Keratinocyte (primary cell): ENCODE measurements at regions not wholly inside any gene's neighbourhood (a gene's known extent, or its start where the extent isn't known, plus 50 kb on each side); places are given as distances from the start of the nearest gene placed in this dataset.

Source experiments
- DNase-seq: peaks from one replicate; pipeline ENCODE4 v3.0.0-alpha.2; 2011; ENCODE audit warnings: low read depth, missing footprints, low spot score
- FAIRE-seq: peaks from 2 replicates; lab custom pipeline; 2011; peaks lifted over from hg19 to GRCh38; lab: Jason Lieb, UNC
- H2AFZ ChIP-seq: 2 replicates; pipeline ENCODE4 v1.6.0; 2012; ENCODE audit warnings: low read length, control low read depth, inconsistent platforms; ENCODE audit not compliant: control insufficient read depth
- H3K27ac ChIP-seq: 2 replicates; pipeline ENCODE4 v1.5.1; 2011; ENCODE audit warnings: low read length; ENCODE audit not compliant: control insufficient read depth, insufficient read depth
- H3K27me3 ChIP-seq: 3 replicates; pipeline ENCODE4 v1.6.0; 2011; ENCODE audit warnings: low read length; ENCODE audit not compliant: control insufficient read depth, insufficient read depth; ENCODE audit errors: extremely low read depth
- H3K36me3 ChIP-seq, 2 experiments: 2 replicates in 1 of 2; 3 replicates in 1 of 2; pipeline ENCODE4 v1.5.1; 2011; ENCODE audit warnings: low read length in 2 of 2, mild to moderate bottlenecking in 1 of 2; ENCODE audit not compliant: control insufficient read depth in 2 of 2, insufficient read depth in 2 of 2; ENCODE audit errors: extremely low read depth in 1 of 2
- H3K4me1 ChIP-seq: 3 replicates; pipeline ENCODE4 v1.5.1; 2011; ENCODE audit warnings: low read length; ENCODE audit not compliant: control insufficient read depth, insufficient read depth; ENCODE audit errors: extremely low read depth
- H3K4me2 ChIP-seq: 3 replicates; pipeline ENCODE4 v1.6.0; 2011; ENCODE audit warnings: low read depth, low read length; ENCODE audit not compliant: control insufficient read depth, insufficient read depth; ENCODE audit errors: extremely low read depth
- H3K4me3 ChIP-seq, 3 experiments: fragments of 200-600 bp in 1 of 3; sonication (generic) in 1 of 3; 2 replicates in 2 of 3; 3 replicates in 1 of 3; pipeline ENCODE4 v1.5.1; 2011 to 2016; ENCODE audit warnings: low read length in 3 of 3, mild to moderate bottlenecking in 3 of 3, control low read depth in 2 of 3, inconsistent platforms in 1 of 3, low read depth in 1 of 3, mixed read lengths in 1 of 3, mixed run types in 1 of 3, moderate library complexity in 1 of 3; ENCODE audit not compliant: control insufficient read depth in 2 of 3, insufficient read depth in 2 of 3; ENCODE audit errors: extremely low read depth in 1 of 3
- H3K79me2 ChIP-seq: 2 replicates; pipeline ENCODE4 v1.6.0; 2012; ENCODE audit warnings: low read length; ENCODE audit not compliant: control insufficient read depth, insufficient read depth
- H3K9ac ChIP-seq: 3 replicates; pipeline ENCODE4 v1.6.0; 2011; ENCODE audit warnings: low read length; ENCODE audit not compliant: control insufficient read depth, insufficient read depth; ENCODE audit errors: extremely low read depth
- H3K9me1 ChIP-seq: 3 replicates; pipeline ENCODE4 v1.6.0; 2011; ENCODE audit warnings: low read length; ENCODE audit not compliant: control insufficient read depth, insufficient read depth; ENCODE audit errors: extremely low read depth
- H3K9me3 ChIP-seq: 2 replicates; pipeline ENCODE4 v1.5.1; 2012; ENCODE audit warnings: low read depth, low read length; ENCODE audit not compliant: control insufficient read depth
- H4K20me1 ChIP-seq: 3 replicates; pipeline ENCODE4 v1.6.0; 2011; ENCODE audit warnings: low read length; ENCODE audit not compliant: control insufficient read depth, insufficient read depth; ENCODE audit errors: extremely low read depth
- EZH2 ChIP-seq: IDR thresholded peaks from one replicate; pipeline ENCODE4 v1.6.1; 2012; ENCODE audit warnings: inconsistent platforms, mild to moderate bottlenecking, low read length, moderate library complexity
- dilution Hi-C: fragments of 300-500 bp; cut with MboI; formaldehyde crosslinking; loops from one replicate; pipeline ENCODE4 v1.7.0; 2020; ENCODE audit warnings: low sequenced_read_pairs; ENCODE audit not compliant: extremely low pct_ligation_motif_present
- TF ChIP-seq, protein P1 (sequence below), 3 experiments: IDR thresholded peaks in 1 of 3; conservative IDR thresholded peaks in 1 of 3; optimal IDR thresholded peaks in 1 of 3; 2 replicates in 2 of 3; 3 replicates in 1 of 3; pipeline versions ENCODE3 to v1.5.1; 2011; ENCODE audit warnings: low read length in 3 of 3, mild to moderate bottlenecking in 3 of 3, moderate library complexity in 2 of 3, control low read depth in 1 of 3, inconsistent platforms in 1 of 3; ENCODE audit not compliant: insufficient read depth in 2 of 3; ENCODE audit errors: extremely low read depth in 1 of 3

DNA sequence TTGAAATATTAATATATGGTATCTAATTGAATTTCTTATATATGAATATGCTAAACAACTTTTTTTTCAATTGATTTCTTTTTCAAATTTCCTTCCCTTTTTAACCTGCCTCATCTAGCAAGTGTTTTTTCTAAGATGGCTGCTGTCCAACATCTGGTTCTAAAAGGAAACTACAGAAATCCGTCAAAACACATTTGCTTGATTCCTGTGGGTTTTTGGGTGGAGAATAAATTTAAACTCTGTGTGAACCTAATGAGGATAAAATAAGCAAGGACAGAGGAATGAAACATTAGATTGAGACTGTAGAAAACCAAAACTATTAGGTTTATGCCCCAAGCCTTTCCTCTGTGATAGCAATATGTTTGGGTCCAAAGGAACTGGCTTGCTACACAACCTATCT is 75.5 kb upstream of the STARD3NL start:
- no peak overlapping the region for H3K4me3 ChIP-seq
- H3K9me3 ChIP-seq: no peaks in the 10 kb centered on the region
- H3K27ac ChIP-seq: no peak overlapping the region
- no peaks in the 10 kb centered on the region for H4K20me1 ChIP-seq
- DNase-seq: no peak
- dilution Hi-C loops: no loop called here
- no peaks in the 10 kb centered on the region for H3K27me3 ChIP-seq
- H3K36me3 ChIP-seq: no peaks in the 10 kb centered on the region
- no peak overlapping the region for H3K9ac ChIP-seq
- H3K4me1 ChIP-seq: no peaks in the 10 kb centered on the region
- no peak overlapping the region for H2AFZ ChIP-seq
- no peak overlapping the region for H3K4me2 ChIP-seq
- no peaks in the 10 kb centered on the region for H3K9me1 ChIP-seq
- no peak for FAIRE-seq
- TF ChIP-seq EZH2: no peak
- TF ChIP-seq, protein P1, sequence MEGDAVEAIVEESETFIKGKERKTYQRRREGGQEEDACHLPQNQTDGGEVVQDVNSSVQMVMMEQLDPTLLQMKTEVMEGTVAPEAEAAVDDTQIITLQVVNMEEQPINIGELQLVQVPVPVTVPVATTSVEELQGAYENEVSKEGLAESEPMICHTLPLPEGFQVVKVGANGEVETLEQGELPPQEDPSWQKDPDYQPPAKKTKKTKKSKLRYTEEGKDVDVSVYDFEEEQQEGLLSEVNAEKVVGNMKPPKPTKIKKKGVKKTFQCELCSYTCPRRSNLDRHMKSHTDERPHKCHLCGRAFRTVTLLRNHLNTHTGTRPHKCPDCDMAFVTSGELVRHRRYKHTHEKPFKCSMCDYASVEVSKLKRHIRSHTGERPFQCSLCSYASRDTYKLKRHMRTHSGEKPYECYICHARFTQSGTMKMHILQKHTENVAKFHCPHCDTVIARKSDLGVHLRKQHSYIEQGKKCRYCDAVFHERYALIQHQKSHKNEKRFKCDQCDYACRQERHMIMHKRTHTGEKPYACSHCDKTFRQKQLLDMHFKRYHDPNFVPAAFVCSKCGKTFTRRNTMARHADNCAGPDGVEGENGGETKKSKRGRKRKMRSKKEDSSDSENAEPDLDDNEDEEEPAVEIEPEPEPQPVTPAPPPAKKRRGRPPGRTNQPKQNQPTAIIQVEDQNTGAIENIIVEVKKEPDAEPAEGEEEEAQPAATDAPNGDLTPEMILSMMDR (optimal IDR thresholded peaks at IDR 0.05 in 1 of 3, IDR thresholded peaks at IDR 0.05 in 1 of 3, conservative IDR thresholded peaks at IDR 0.05 in 1 of 3; ENCODE audit: extremely low read depth in 1 of 3, insufficient read depth in 2 of 3, low read length in 3 of 3): no peak
- no peaks in the 10 kb centered on the region for H3K79me2 ChIP-seq

GRCh38 chr7:38105874-38106483 is 72.1 kb upstream of the STARD3NL start:
- Histone ChIP-seq H2AFZ (no peak overlapping the region), H3K4me3 (no peak overlapping the region), H4K20me1 (no peaks in the 10 kb centered on the region), H3K79me2 (no peaks in the 10 kb centered on the region), H3K27ac (no peak overlapping the region), H3K9me1 (no peaks in the 10 kb centered on the region), H3K4me2 (no peak overlapping the region), H3K4me1 (no peaks in the 10 kb centered on the region), H3K9ac (no peak overlapping the region), H3K9me3 (no peaks in the 10 kb centered on the region), H3K36me3 (no peaks in the 10 kb centered on the region), H3K27me3 (no peaks in the 10 kb centered on the region)
- FAIRE-seq (peak; percentile 69), DNase-seq (no peak)
- TF ChIP-seq, protein P1 (optimal IDR thresholded peaks at IDR 0.05 in 1 of 3, IDR thresholded peaks at IDR 0.05 in 1 of 3, conservative IDR thresholded peaks at IDR 0.05 in 1 of 3; ENCODE audit: extremely low read depth in 1 of 3, insufficient read depth in 2 of 3, low read length in 3 of 3): peak; percentile 40 to 51 (median 46)
- no peak for TF ChIP-seq EZH2
- dilution Hi-C loops: no loop called here
